HG03520 (cell line): ENCODE measurements at regions not wholly inside any gene's neighbourhood (a gene's known extent, or its start where the extent isn't known, plus 50 kb on each side); places are given as distances from the start of the nearest gene placed in this dataset.
"Not testable (repeated sequence)": the region's sequence is repeated elsewhere in the genome, so short reads cannot be mapped to it uniquely, and the experiment has no call there.

Experiments
- ATAC-seq: cut with Tn5 transposase; IDR thresholded peaks from one replicate; pipeline ENCODE4 v1.9.1; 2021; ENCODE audit warnings: mild to moderate bottlenecking, moderate library complexity; ENCODE audit not compliant: unreplicated experiment

DNA sequence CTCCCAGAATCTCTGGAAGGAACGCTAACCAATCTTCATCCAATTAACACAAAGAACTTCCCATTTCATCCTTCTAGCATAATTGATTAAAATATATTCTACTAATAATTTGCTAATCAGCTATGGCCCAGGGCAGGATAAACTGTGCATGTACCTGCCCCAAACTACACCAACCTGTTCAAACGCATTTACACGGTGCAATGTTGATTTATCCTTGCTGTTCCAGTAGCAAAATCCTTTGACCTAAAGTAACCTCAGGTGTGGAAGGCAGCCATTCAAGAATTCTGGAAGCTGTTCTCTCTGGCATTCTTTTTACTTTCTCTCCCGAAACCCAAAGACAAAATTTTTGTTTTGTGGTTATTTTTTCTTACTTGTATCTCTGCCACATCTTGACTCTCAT is 309.4 kb downstream of the ZNF674 start:
- no peak for ATAC-seq

DNA sequence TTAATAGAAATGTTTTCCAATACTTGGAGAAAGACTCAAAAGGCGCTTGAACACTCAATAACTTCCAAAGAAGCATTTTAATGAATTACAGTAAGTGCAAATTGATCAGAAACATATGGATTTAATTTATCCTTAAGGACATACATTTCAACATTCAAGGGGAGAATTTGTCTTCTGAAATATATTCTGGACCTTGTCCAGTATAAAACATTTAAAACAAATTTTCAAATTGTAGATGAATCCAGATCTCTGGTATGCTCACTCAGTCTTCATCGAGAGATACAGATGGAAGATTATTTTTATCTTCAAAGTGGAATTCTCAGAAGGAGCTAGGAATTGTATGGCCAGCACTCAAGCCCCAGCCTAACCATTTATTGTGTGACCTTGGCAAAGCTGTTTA is 310.4 kb downstream of the ZNF674 start:
- no peak for ATAC-seq

GRCh38 chrX:46228389-46228788 is 316.8 kb downstream of the ZNF674 start:
- no peak for ATAC-seq

DNA sequence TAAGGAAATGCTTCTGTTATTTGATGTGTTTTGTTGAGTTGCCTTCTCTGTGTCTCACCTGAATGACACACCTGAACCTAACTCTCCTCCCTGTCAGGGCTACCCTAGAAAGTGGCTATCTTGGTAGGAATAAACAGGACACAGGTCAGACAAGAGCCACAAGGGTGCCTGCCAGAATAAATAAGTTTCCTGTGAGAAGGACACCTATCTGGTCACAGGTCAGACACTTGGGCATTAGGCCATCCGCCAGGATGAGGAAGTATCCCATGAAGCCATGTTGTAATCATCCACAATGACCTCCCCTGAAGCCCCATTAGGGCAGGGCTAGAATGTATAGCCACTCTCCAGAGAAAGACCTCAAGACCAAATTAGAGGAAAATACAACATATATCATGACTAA is 318.8 kb downstream of the ZNF674 start:
- no peak for ATAC-seq

DNA sequence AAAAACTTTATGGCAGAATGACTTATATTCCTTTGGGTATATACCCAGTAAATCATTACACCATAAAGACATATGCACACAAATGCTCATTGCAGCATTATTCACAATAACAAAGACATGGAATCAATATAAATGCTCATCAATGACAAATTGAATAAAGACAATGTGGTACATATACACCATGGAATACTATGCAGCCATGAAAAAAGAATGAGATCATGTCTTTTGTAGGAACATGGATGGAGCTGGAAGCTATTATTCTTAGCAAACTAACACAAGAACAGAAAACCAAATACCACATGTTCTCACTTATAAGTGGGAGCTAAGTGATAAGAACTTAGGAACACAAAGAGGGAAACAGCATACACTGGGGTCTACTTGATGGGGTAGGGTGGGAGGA is 321.7 kb downstream of the ZNF674 start:
- not testable (repeated sequence) for ATAC-seq

DNA sequence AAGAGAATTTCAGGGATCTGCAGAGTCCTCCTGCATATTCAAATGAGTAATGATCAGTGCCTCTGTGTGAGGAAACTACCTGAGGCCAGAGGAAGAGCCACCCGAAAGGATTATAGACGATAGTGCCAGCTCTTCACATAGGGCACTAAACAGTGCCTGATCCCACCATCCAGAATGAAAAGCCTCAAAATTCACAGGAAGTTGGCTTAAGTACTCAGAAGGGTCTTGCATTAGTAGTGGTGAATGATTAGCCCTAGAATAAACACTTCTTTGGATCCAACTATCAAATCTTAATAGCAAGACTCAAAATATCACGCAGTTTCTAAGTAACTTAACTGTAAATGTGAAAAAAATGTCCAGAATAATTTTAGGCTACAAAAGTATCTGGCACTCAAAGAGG is 324.4 kb downstream of the ZNF674 start:
- ATAC-seq = no peak

DNA sequence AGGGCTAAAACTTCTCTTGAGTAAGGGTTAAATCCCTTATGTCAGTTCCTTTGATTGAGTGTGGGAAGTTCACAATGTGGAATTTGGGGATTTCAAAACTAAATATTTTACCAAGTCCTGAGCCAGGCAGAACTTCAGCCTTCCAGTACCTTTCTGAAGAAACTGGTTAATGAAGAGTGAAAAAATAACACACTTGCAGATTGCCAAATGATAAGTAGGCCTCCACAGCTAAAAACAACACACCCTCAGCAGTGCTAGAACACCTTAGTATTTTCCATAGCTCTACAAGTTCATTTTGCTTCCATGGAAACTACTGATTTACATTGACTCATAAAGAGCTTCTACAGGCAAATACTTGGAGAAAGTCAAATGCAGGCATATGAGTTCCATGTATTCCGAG is 326.8 kb downstream of the ZNF674 start:
- ATAC-seq = no peak

GRCh38 chrX:46216406-46216805 is 328.8 kb downstream of the ZNF674 start:
- ATAC-seq = no peak

- no peak for ATAC-seq
These were observed 334.1 kb downstream of the ZNF674 start for GRCh38 chrX:46211079-46211478.

- ATAC-seq = no peak
These were observed 335.5 kb downstream of the ZNF674 start for GRCh38 chrX:46209768-46210167.

DNA sequence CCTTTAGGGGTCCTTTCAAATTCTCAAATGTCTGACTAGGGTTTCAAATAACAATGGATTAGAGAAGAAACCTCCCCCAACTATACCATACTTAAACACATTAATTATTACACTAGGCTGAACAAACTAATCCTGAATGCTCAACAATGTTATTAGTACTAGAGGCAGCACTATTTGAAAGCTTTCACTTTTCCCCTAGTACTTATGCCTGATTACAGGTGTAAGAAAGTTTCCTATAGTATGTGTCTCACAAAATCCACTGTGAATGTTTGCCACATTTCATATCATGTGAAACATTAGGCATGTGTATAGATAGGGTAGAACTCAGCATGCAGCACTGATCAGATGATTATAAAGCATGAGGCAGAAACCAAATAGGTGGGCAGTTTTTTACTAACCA is 336.2 kb downstream of the ZNF674 start:
- no peak for ATAC-seq

DNA sequence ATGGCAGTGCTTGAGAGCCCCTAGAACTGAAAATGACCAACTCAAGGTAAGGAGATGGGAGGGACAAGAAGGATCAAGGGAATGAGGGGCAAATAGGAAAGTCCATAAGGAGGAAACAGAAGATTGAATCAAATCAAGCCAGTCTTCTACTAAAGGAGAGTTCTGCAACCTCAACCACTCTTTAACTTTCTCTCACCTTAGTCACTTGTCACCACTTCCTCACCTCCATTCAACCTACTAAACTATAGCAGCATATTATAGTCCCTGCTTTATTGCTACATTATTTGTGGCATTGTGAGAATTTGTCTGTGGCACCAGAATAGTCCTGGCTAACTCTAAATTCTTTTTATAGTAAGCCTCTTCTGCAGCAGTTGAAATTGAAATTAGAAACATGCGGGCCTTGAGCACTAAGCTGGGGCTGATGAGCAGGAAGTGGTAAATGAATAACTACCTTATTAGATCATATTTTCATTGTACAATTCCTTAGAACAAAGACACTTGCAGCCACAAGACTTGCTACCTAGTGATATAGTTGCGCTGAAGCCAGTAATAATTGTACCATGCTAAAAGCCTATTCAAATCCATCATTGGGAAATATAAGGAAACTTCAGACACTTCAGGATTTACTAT is 336.9 kb downstream of the ZNF674 start:
- no peak for ATAC-seq

DNA sequence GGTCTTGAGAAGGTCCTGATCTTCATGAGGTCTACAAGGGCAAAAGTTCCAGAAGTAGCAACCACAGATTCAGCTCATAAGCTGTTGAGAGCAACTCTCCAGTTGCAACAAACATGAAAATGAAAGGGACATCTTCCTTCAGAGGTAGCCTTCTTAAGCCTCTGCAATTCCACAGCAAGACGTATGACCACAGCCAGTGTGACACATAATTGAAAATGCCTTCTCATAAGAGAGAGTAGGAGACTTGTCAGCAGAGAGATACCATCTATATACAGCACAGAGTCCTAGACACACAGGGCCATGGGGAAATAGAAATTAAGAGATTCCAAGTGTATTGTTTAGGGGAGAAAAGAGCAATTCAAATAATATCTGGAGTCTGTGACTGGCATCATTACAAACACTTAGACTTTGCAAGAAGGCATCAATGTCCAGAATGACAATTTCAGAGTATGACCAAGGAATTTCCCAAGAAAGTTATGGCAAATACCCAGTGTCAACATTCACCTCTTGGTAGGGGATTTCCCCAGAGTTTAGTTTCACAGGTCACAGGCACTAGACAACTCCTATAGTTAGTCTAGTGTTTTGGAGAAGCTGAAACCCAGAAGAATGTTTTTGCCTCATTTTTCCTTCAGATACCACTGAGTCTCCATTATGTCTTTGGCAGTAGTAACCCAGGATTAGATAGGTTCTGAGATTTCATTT is 340.3 kb downstream of the ZNF674 start:
- no peak for ATAC-seq

DNA sequence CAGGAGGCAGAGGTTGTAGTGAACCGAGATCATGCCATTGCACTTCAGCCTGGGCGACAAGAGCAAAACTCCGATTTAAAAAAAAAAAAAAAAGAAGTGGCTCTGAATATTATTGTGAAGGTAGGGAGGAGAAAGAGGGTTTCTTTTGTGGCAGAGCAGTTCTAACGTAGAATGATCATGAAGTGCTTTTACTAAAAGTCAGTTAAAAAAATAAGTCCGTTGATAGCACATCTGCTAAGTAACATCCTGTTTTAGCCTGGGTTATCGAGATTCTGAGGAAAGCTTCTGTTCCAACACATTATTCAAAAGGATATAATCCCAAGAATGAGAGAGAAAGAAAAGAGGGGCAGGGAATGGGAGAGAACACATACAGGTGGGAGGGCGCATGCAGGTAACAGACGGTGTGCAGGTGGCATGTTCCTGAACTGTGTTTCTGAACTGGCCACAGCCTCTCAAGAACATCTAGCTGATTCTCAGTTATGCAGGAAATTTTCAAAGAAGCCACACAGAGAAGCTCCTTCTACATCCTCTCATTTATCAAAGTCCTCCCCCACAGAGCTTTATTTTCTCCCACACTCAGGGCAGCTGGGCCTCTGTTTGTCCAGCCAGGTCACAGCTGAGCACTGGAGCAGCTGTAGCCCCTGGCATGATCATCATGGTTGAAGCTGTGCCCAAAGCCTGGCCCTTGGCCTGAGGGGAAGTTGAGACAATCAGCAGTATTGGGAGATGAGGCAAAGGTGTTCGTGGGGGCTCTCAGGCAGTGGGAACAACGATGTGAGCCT is 342.3 kb downstream of the ZNF674 start:
- no peak for ATAC-seq

DNA sequence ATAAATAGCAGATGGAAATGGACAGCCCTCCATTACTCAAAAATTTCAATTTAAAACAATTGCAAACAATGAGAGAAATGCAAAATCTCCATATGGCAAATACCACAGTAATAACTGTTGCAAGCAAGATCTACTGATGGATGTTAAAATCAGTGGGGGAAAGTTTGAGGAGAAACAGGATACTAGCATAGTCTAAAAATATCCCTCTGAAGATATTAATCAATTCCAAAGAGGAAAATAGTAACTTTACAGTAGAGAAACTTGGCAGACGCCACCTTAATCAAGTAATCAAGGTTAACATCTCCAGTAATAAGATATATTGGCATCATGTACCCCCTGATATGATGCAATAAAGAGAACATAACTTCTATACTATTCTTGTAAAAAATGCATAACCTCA is 344.8 kb downstream of the ZNF674 start:
- ATAC-seq = no peak

- ATAC-seq = no peak
These were observed 346.4 kb downstream of the ZNF674 start for GRCh38 chrX:46198858-46199257.

DNA sequence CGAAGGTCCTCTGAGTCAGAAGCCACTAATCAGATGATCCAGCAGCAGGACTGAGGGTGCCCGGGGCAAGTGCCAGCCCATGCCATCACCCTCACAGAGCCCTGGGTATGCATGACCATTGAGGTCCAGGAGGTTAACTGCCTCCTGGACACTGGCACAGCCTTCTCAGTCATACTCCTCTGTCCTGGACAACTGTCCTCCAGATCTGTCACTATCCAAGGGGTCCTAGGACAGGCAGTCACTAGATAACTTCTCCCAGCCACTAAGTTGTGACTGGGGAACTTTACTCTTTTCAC is 358.5 kb downstream of the ZNF674 start:
- not testable (repeated sequence) for ATAC-seq

GRCh38 chrX:46185923-46186810 is 359.1 kb downstream of the ZNF674 start:
- no peak for ATAC-seq

- ATAC-seq = no peak
These were observed 360.5 kb downstream of the ZNF674 start for GRCh38 chrX:46184749-46185148.

DNA sequence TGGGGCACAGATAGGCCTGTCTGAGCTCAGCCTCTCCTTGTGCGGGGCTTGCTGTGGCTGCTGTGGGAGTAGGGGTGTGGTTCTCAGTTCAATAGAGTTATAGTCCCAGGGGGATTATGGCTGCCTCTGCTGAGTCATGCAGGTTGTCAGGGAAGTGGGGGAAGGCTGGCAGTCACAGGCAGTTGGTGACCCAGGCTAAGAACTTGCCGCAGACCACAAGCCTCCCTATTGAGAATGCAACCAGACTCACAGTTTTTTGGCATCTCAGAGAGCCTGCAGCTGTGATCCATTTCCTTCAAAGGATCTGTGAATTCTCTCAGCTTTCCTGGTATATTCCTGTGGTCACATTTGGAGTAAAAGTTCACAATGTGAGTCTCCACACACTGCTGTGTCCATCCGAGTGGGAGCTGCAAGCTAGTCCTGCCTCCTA is 364.9 kb downstream of the ZNF674 start:
- ATAC-seq = peak; percentile 83

- ATAC-seq = peak; percentile 21
These were observed 365.5 kb downstream of the ZNF674 start for GRCh38 chrX:46179748-46180147.
